Ishikawa (cell line): ENCODE measurements at regions not wholly inside any gene's neighbourhood (a gene's known extent, or its start where the extent isn't known, plus 50 kb on each side); places are given as distances from the start of the nearest gene placed in this dataset.

Experiments
- CEBPB ChIP-seq: IDR thresholded peaks from 2 replicates; pipeline ENCODE4 v1.6.1; 2012
- CREB1 ChIP-seq: IDR thresholded peaks from 2 replicates; pipeline ENCODE4 v1.6.1; 2012; ENCODE audit warnings: low read depth
- EGR1 ChIP-seq: IDR thresholded peaks from 2 replicates; pipeline ENCODE4 v1.6.1; 2012
- EP300 ChIP-seq: IDR thresholded peaks from 2 replicates; pipeline ENCODE4 v1.6.1; 2012; ENCODE audit warnings: borderline replicate concordance
- FOXM1 ChIP-seq: IDR thresholded peaks from 2 replicates; pipeline ENCODE4 v1.6.1; 2012; ENCODE audit warnings: low read depth, borderline replicate concordance
- MAX ChIP-seq: IDR thresholded peaks from 2 replicates; pipeline ENCODE4 v1.6.1; 2012
- NFIC ChIP-seq: IDR thresholded peaks from 2 replicates; pipeline ENCODE4 v1.6.1; 2012
- RAD21 ChIP-seq: IDR thresholded peaks from 2 replicates; pipeline ENCODE4 v1.6.1; 2012; ENCODE audit warnings: low read depth
- REST ChIP-seq: IDR thresholded peaks from 2 replicates; pipeline ENCODE4 v1.6.1; 2012; ENCODE audit warnings: low read depth, mild to moderate bottlenecking
- TAF1 ChIP-seq: IDR thresholded peaks from 2 replicates; pipeline ENCODE4 v1.6.1; 2012; ENCODE audit warnings: low read depth, mild to moderate bottlenecking
- TCF12 ChIP-seq: IDR thresholded peaks from 2 replicates; pipeline ENCODE4 v1.6.1; 2012; ENCODE audit warnings: low read depth
- TEAD4 ChIP-seq: IDR thresholded peaks from 2 replicates; pipeline ENCODE4 v1.6.1; 2012
- USF1 ChIP-seq: IDR thresholded peaks from 2 replicates; pipeline ENCODE4 v1.6.1; 2012
- YY1 ChIP-seq: IDR thresholded peaks from 2 replicates; pipeline ENCODE4 v1.6.1; 2012; ENCODE audit warnings: low read depth
- ZBTB7A ChIP-seq: IDR thresholded peaks from 2 replicates; pipeline ENCODE4 v1.6.1; 2012; ENCODE audit warnings: low read depth

- TF ChIP-seq CEBPB: no peak
- no peak for TF ChIP-seq MAX
- TF ChIP-seq TEAD4: no peak
- no peak for TF ChIP-seq FOXM1
- TF ChIP-seq USF1: no peak
- no peak for TF ChIP-seq CREB1
- no peak for TF ChIP-seq TAF1
- no peak for TF ChIP-seq REST
Measured at GRCh38 chr10:126836009-126836408, 69.2 kb upstream of the DOCK1 start.

- no peak for TF ChIP-seq CEBPB
- no peak for TF ChIP-seq EGR1
- TF ChIP-seq YY1: no peak
- no peak for TF ChIP-seq TCF12
- TF ChIP-seq NFIC: no peak
- no peak for TF ChIP-seq REST
- no peak for TF ChIP-seq ZBTB7A
- TF ChIP-seq MAX: no peak
- TF ChIP-seq RAD21: no peak
Measured at GRCh38 chr10:126838316-126838715, 66.9 kb upstream of the DOCK1 start.

GRCh38 chr10:126839094-126839761 is 66.0 kb upstream of the DOCK1 start:
- TF ChIP-seq NFIC: no peak
- no peak for TF ChIP-seq REST
- no peak for TF ChIP-seq ZBTB7A
- no peak for TF ChIP-seq EP300
- no peak for TF ChIP-seq RAD21

GRCh38 chr10:126840576-126841135 is 64.6 kb upstream of the DOCK1 start:
- TF ChIP-seq TCF12 (no peak), EGR1 (no peak), FOXM1 (no peak), CEBPB (no peak), MAX (no peak), CREB1 (no peak), USF1 (no peak), REST (no peak), ZBTB7A (no peak)
